ENCODE measurements at regions not wholly inside any gene's neighbourhood (a gene's known extent, or its start where the extent isn't known, plus 50 kb on each side); places are given as distances from the start of the nearest gene placed in this dataset.

DNA sequence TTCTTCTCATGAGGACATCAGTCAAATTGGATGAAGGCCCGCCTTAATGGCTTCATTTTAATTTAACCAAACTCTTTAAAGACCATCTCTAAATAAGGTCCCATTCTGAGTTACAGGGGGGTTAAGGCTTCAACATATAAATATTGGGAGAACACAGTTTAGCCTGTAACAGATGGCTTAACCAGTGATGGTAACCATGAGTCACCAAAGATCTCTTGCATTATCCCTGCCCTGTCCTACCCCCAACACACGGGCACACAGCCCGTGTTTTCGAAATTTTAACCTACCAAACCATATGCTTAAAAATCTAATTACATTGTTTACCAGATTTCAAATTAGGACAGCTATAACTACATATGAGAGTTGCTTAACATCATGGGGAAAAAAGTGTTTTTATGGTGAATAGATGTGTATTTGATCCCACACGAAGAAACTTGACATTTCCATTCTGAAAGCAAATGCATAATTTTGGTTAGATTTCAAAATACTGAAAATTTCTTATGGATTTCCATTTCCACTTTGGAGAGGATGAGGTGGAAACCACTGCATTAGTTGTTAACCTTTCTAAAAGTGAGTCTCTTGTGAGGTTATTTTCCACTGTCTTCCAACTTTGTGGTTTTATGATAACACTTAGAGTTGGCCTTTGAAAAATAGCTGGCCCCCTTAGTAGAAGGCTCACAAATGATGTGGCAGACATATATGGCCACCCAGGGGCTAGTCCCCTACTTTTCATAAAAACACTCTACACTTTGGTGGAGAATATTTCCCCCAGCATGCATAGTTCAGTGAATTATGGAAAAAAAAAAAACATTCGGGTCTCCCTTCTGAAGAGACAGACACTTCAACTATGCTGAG is 849.3 kb downstream of the TLE1 start:
- Histone ChIP-seq H3K27me3 (ENCODE audit: control insufficient read depth in 3 of 3, insufficient read depth in 3 of 3, low read length in 3 of 3) (no peaks in the 10 kb centered on the region), H3K4me3 (ENCODE audit: low read depth in 1 of 3, low read length in 3 of 3) (no peak overlapping the region), H3K4me1 (ENCODE audit: control insufficient read depth in 3 of 3, insufficient read depth in 2 of 3, low read depth in 1 of 3, low read length in 2 of 3) (no peaks in the 10 kb centered on the region), H3K9me3 (ENCODE audit: control insufficient read depth in 2 of 2, insufficient read depth in 1 of 2, low read depth in 1 of 2, low read length in 1 of 2) (peaks cover 0 to 2% of the 10 kb centered on the region in 2 donors), H3K27ac (ENCODE audit: low read depth in 1 of 3, low read length in 2 of 3) (no peak overlapping the region), H3K36me3 (ENCODE audit: control insufficient read depth in 3 of 3, insufficient read depth in 2 of 3, low read depth in 1 of 3, low read length in 3 of 3) (no peaks in the 10 kb centered on the region)
- 86 to 87% (median 86%) methylated on average over 6 of the region's 6 CpGs for WGBS, 3 donors
- DNase-seq (no peak), FAIRE-seq (no peak)

- DNase-seq: no peak
- Histone ChIP-seq H3K9me3 (ENCODE audit: control insufficient read depth in 2 of 2, insufficient read depth in 1 of 2, low read depth in 1 of 2, low read length in 1 of 2) (peaks cover 0 to 2% of the 10 kb centered on the region in 2 donors), H3K27me3 (ENCODE audit: control insufficient read depth in 3 of 3, insufficient read depth in 3 of 3, low read length in 3 of 3) (no peaks in the 10 kb centered on the region), H3K4me3 (ENCODE audit: low read depth in 1 of 3, low read length in 3 of 3) (no peak overlapping the region), H3K27ac (ENCODE audit: low read depth in 1 of 3, low read length in 2 of 3) (no peak overlapping the region), H3K36me3 (ENCODE audit: control insufficient read depth in 3 of 3, insufficient read depth in 2 of 3, low read depth in 1 of 3, low read length in 3 of 3) (no peaks in the 10 kb centered on the region), H3K4me1 (ENCODE audit: control insufficient read depth in 3 of 3, insufficient read depth in 2 of 3, low read depth in 1 of 3, low read length in 2 of 3) (no peaks in the 10 kb centered on the region)
- FAIRE-seq: no peak
These were observed 853.3 kb downstream of the TLE1 start for GRCh38 chr9:80836013-80836412.

DNA sequence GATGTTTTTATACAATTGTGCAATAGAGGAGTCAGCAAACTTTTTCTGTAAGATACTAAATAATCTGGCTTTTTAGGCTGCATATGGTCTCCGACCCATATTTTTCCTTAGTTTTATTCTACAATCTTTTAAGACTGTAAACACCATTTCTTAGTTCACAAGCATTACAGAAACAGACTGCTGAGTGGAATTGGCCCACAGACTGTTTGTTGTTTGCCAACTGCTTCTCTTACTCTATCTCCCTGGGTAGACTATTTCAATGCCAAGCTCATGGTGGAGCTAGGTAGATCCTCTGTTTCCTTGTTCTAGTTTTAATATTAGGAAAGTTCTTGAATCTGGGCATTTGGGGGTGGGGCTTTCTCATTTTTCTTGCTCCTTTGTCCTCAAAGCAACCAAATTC is 857.6 kb downstream of the TLE1 start:
- 68 to 77% (median 77%) methylated on average over 1 of the region's 1 CpG for WGBS, 3 donors
- Histone ChIP-seq H3K9me3 (ENCODE audit: control insufficient read depth in 2 of 2, insufficient read depth in 1 of 2, low read depth in 1 of 2, low read length in 1 of 2) (no peaks in the 10 kb centered on the region), H3K4me3 (ENCODE audit: low read depth in 1 of 3, low read length in 3 of 3) (no peak overlapping the region), H3K27ac (ENCODE audit: low read depth in 1 of 3, low read length in 2 of 3) (no peak overlapping the region), H3K36me3 (ENCODE audit: control insufficient read depth in 3 of 3, insufficient read depth in 2 of 3, low read depth in 1 of 3, low read length in 3 of 3) (no peaks in the 10 kb centered on the region), H3K4me1 (ENCODE audit: control insufficient read depth in 3 of 3, insufficient read depth in 2 of 3, low read depth in 1 of 3, low read length in 2 of 3) (no peaks in the 10 kb centered on the region), H3K27me3 (ENCODE audit: control insufficient read depth in 3 of 3, insufficient read depth in 3 of 3, low read length in 3 of 3) (no peaks in the 10 kb centered on the region)
- DNase-seq (no peak), FAIRE-seq (no peak)

- no peak for FAIRE-seq
- WGBS, 3 donors: 55 to 65% (median 63%) methylated on average over 2 of the region's 2 CpGs
- no peak overlapping the region for H3K27ac ChIP-seq (ENCODE audit: low read depth in 1 of 3, low read length in 2 of 3)
- H3K4me3 ChIP-seq (ENCODE audit: low read depth in 1 of 3, low read length in 3 of 3): no peak overlapping the region
- H3K4me1 ChIP-seq (ENCODE audit: control insufficient read depth in 3 of 3, insufficient read depth in 2 of 3, low read depth in 1 of 3, low read length in 2 of 3): no peaks in the 10 kb centered on the region
- DNase-seq: no peak
- H3K9me3 ChIP-seq (ENCODE audit: control insufficient read depth in 2 of 2, insufficient read depth in 1 of 2, low read depth in 1 of 2, low read length in 1 of 2): peaks cover 0 to 2% of the 10 kb centered on the region in 2 donors
- no peaks in the 10 kb centered on the region for H3K36me3 ChIP-seq (ENCODE audit: control insufficient read depth in 3 of 3, insufficient read depth in 2 of 3, low read depth in 1 of 3, low read length in 3 of 3)
- H3K27me3 ChIP-seq (ENCODE audit: control insufficient read depth in 3 of 3, insufficient read depth in 3 of 3, low read length in 3 of 3): no peaks in the 10 kb centered on the region
These were observed 877.7 kb downstream of the TLE1 start for GRCh38 chr9:80811656-80812055.

GRCh38 chr9:80811003-80811402 is 878.3 kb downstream of the TLE1 start:
- Histone ChIP-seq H3K4me3 (ENCODE audit: low read depth in 1 of 3, low read length in 3 of 3) (no peak overlapping the region), H3K36me3 (ENCODE audit: control insufficient read depth in 3 of 3, insufficient read depth in 2 of 3, low read depth in 1 of 3, low read length in 3 of 3) (no peaks in the 10 kb centered on the region), H3K9me3 (ENCODE audit: control insufficient read depth in 2 of 2, insufficient read depth in 1 of 2, low read depth in 1 of 2, low read length in 1 of 2) (peaks cover 0 to 2% of the 10 kb centered on the region in 2 donors), H3K27ac (ENCODE audit: low read depth in 1 of 3, low read length in 2 of 3) (no peak overlapping the region), H3K4me1 (ENCODE audit: control insufficient read depth in 3 of 3, insufficient read depth in 2 of 3, low read depth in 1 of 3, low read length in 2 of 3) (no peaks in the 10 kb centered on the region), H3K27me3 (ENCODE audit: control insufficient read depth in 3 of 3, insufficient read depth in 3 of 3, low read length in 3 of 3) (no peaks in the 10 kb centered on the region)
- no peak for FAIRE-seq
- DNase-seq: no peak

DNA sequence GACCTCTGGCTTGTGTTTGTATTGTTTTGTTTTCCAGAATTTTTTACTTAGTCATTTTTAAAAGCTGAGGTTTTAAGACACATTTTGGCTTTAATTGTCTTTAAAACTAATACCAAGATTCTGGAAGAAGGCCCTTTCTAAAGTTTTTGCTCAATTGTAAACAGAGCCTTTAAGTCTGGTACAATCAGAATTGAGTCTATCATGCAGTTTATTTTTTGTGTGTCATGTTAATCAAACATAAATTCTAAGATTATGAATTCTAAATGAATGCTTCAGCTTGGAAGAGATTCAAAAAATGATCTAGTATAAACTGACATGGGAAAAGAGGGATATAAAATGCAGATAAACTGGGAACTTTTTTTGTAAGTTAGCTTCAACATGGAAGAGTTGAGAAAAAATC is 882.7 kb downstream of the TLE1 start:
- H3K9me3 ChIP-seq (ENCODE audit: control insufficient read depth in 2 of 2, insufficient read depth in 1 of 2, low read depth in 1 of 2, low read length in 1 of 2): peaks cover 0 to 2% of the 10 kb centered on the region in 2 donors
- no peak for FAIRE-seq

DNA sequence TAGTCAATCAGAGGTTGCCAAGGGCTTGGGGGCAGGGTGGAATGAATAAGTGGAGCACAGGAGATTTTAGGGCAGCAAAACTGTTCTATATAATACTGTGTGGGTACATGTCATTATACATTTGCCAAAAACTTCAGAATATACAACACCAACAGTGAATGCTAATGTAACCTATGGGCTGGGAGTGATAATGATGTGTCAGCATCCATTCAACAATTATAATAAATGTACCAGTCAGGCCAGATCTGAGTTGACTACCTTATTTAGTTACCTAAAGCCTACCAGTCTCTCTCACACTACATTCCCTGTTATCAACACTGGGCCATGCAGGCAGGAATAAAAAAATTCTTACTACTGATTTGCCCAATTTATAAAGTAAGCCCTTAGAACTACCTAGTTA is 884.5 kb downstream of the TLE1 start:
- Histone ChIP-seq H3K27me3 (ENCODE audit: control insufficient read depth in 3 of 3, insufficient read depth in 3 of 3, low read length in 3 of 3) (no peaks in the 10 kb centered on the region), H3K9me3 (ENCODE audit: control insufficient read depth in 2 of 2, insufficient read depth in 1 of 2, low read depth in 1 of 2, low read length in 1 of 2) (peaks cover 0 to under 1% of the 10 kb centered on the region in 2 donors), H3K4me1 (ENCODE audit: control insufficient read depth in 3 of 3, insufficient read depth in 2 of 3, low read depth in 1 of 3, low read length in 2 of 3) (no peaks in the 10 kb centered on the region), H3K27ac (ENCODE audit: low read depth in 1 of 3, low read length in 2 of 3) (no peak overlapping the region), H3K36me3 (ENCODE audit: control insufficient read depth in 3 of 3, insufficient read depth in 2 of 3, low read depth in 1 of 3, low read length in 3 of 3) (no peaks in the 10 kb centered on the region), H3K4me3 (ENCODE audit: low read depth in 1 of 3, low read length in 3 of 3) (no peak overlapping the region)
- DNase-seq (no peak), FAIRE-seq (no peak)

More for the DNA sequence above, 882.7 kb downstream of the TLE1 start:
- no peaks in the 10 kb centered on the region for H3K4me1 ChIP-seq (ENCODE audit: control insufficient read depth in 3 of 3, insufficient read depth in 2 of 3, low read depth in 1 of 3, low read length in 2 of 3)
- H3K36me3 ChIP-seq (ENCODE audit: control insufficient read depth in 3 of 3, insufficient read depth in 2 of 3, low read depth in 1 of 3, low read length in 3 of 3): no peaks in the 10 kb centered on the region
- no peak for DNase-seq
- no peak overlapping the region for H3K4me3 ChIP-seq (ENCODE audit: low read depth in 1 of 3, low read length in 3 of 3)
- no peaks in the 10 kb centered on the region for H3K27me3 ChIP-seq (ENCODE audit: control insufficient read depth in 3 of 3, insufficient read depth in 3 of 3, low read length in 3 of 3)
- no peak overlapping the region for H3K27ac ChIP-seq (ENCODE audit: low read depth in 1 of 3, low read length in 2 of 3)

GRCh38 chr9:80797831-80798688 is 891.3 kb downstream of the TLE1 start:
- peaks cover 0 to 1% of the 10 kb centered on the region in 2 donors for H3K9me3 ChIP-seq (ENCODE audit: control insufficient read depth in 2 of 2, insufficient read depth in 1 of 2, low read depth in 1 of 2, low read length in 1 of 2)
- FAIRE-seq (no peak), DNase-seq (peak in 1 of 2 donors; percentile 23)
- H3K4me1 ChIP-seq (ENCODE audit: control insufficient read depth in 3 of 3, insufficient read depth in 2 of 3, low read depth in 1 of 3, low read length in 2 of 3): no peaks in the 10 kb centered on the region
- H3K4me3 ChIP-seq (ENCODE audit: low read depth in 1 of 3, low read length in 3 of 3): no peak overlapping the region
- 55 to 73% (median 72%) methylated on average over 4 of the region's 4 CpGs for WGBS, 3 donors
- no peaks in the 10 kb centered on the region for H3K36me3 ChIP-seq (ENCODE audit: control insufficient read depth in 3 of 3, insufficient read depth in 2 of 3, low read depth in 1 of 3, low read length in 3 of 3)
- H3K27me3 ChIP-seq (ENCODE audit: control insufficient read depth in 3 of 3, insufficient read depth in 3 of 3, low read length in 3 of 3): no peaks in the 10 kb centered on the region
- peak overlapping the region in 1 of 3 donors; percentile 14 for H3K27ac ChIP-seq (ENCODE audit: low read depth in 1 of 3, low read length in 2 of 3)
